Natural killer cell (primary cell): ENCODE measurements at regions not wholly inside any gene's neighbourhood (a gene's known extent, or its start where the extent isn't known, plus 50 kb on each side); places are given as distances from the start of the nearest gene placed in this dataset.
"Not testable (repeated sequence)": the region's sequence is repeated elsewhere in the genome, so short reads cannot be mapped to it uniquely, and the experiment has no call there.

Experiments
- ATAC-seq, 3 donors: fragments of 150-1000 bp in 2 of 3; fragments of 200-7000 bp in 1 of 3; cut with Tn5 transposase; 1 replicate in 1 of 3; 2 replicates in 2 of 3; pipeline ENCODE4 v1.10.0; 2021; ENCODE audit warnings: mild to moderate bottlenecking in 2 of 3, moderate library complexity in 2 of 3
- DNase-seq, 2 donors: peaks; one replicate each; pipeline versions ENCODE4 v3.0.0 to v3.0.0-alpha.2; 2013 to 2021; ENCODE audit warnings: mixed read lengths in 1 of 2
- H3K27ac ChIP-seq: one replicate; pipeline ENCODE4 v1.5.1; 2013; ENCODE audit warnings: mild to moderate bottlenecking, low read length
- H3K27me3 ChIP-seq: one replicate; pipeline ENCODE4 v1.6.1; 2013; ENCODE audit warnings: low read length; ENCODE audit not compliant: control insufficient read depth, insufficient read depth
- H3K36me3 ChIP-seq: one replicate; pipeline ENCODE4 v1.6.1; 2013; ENCODE audit warnings: low read length; ENCODE audit not compliant: control insufficient read depth, insufficient read depth
- H3K4me1 ChIP-seq: one replicate; pipeline ENCODE4 v1.6.1; 2013; ENCODE audit warnings: low read length; ENCODE audit not compliant: control insufficient read depth, insufficient read depth
- H3K4me3 ChIP-seq: one replicate; pipeline ENCODE4 v1.5.1; 2013; ENCODE audit warnings: low read length
- H3K9me3 ChIP-seq: one replicate; pipeline ENCODE4 v1.6.1; 2013; ENCODE audit warnings: low read length; ENCODE audit not compliant: control insufficient read depth, insufficient read depth
- H3K27ac Mint-ChIP-seq, 2 donors: one replicate each; pipeline ENCODE4 v1.8.0; 2022; ENCODE audit warnings: mild to moderate bottlenecking in 2 of 2, mixed read lengths in 2 of 2, moderate library complexity in 1 of 2
- H3K27me3 Mint-ChIP-seq, 2 donors: one replicate each; pipeline ENCODE4 v1.8.0; 2022; ENCODE audit warnings: low read depth in 2 of 2, mixed read lengths in 2 of 2
- H3K36me3 Mint-ChIP-seq: one replicate; pipeline ENCODE4 v1.8.0; 2022; ENCODE audit warnings: mixed read lengths
- H3K4me1 Mint-ChIP-seq, 2 donors: one replicate each; pipeline ENCODE4 v1.8.0; 2022; ENCODE audit warnings: mixed read lengths in 2 of 2
- H3K4me3 Mint-ChIP-seq: one replicate; pipeline ENCODE4 v1.8.0; 2022; ENCODE audit warnings: mild to moderate bottlenecking, moderate library complexity, mixed read lengths
- H3K9me3 Mint-ChIP-seq, 2 donors: one replicate each; pipeline ENCODE4 v1.8.0; 2022; ENCODE audit warnings: mixed read lengths in 2 of 2
- CTCF ChIP-seq: fragments of 200-600 bp; IDR thresholded peaks from one replicate; pipeline ENCODE4 v1.8.0; 2022; ENCODE audit warnings: antibody characterized with exemption
- WGBS: methylation state at CpG from one replicate; pipeline ENCODE4 v1.1.7; 2013; ENCODE audit warnings: missing lambda C conversion rate; ENCODE audit not compliant: insufficient coverage; 5-methylcytosine and 5-hydroxymethylcytosine counted together
- intact Hi-C: fragments of 100-400 bp; cut with micrococcal nuclease; formaldehyde crosslinking; loops from one replicate; pipeline ENCODE4 v1.14.2; 2022

GRCh38 chr16:82287937-82288336, 117.9 kb upstream of the MPHOSPH6 start:
- H3K4me3 Mint-ChIP-seq = no peak overlapping the region
- peaks cover 14 to 36% of the 10 kb centered on the region in 2 donors for H3K27me3 Mint-ChIP-seq
- H3K4me1 Mint-ChIP-seq = peaks cover 0 to 3% of the 10 kb centered on the region in 2 donors
- Histone ChIP-seq H3K36me3 (no peaks in the 10 kb centered on the region), H3K9me3 (no peaks in the 10 kb centered on the region), H3K4me1 (no peaks in the 10 kb centered on the region), H3K4me3 (no peak overlapping the region), H3K27me3 (no peaks in the 10 kb centered on the region), H3K27ac (no peak overlapping the region)
- WGBS = 87% methylated on average over 3 of the region's 3 CpGs
- intact Hi-C loops = no loop called here
- H3K36me3 Mint-ChIP-seq = no peaks in the 10 kb centered on the region
- ATAC-seq (no peak), DNase-seq (no peak)
- TF ChIP-seq CTCF = no peak
- H3K9me3 Mint-ChIP-seq = no peaks in the 10 kb centered on the region
- H3K27ac Mint-ChIP-seq = no peak overlapping the region

- H3K27ac ChIP-seq = no peak overlapping the region
- TF ChIP-seq CTCF = no peak
- Mint-ChIP-seq H3K27ac (no peak overlapping the region), H3K36me3 (no peaks in the 10 kb centered on the region), H3K27me3 (peaks cover 18 to 40% of the 10 kb centered on the region in 2 donors), H3K4me3 (no peak overlapping the region), H3K9me3 (no peaks in the 10 kb centered on the region), H3K4me1 (peaks cover 0 to 8% of the 10 kb centered on the region in 2 donors)
- DNase-seq = no peak
- no peaks in the 10 kb centered on the region for H3K36me3 ChIP-seq
- no peaks in the 10 kb centered on the region for H3K27me3 ChIP-seq
- intact Hi-C loops = no loop called here
- no peaks in the 10 kb centered on the region for H3K4me1 ChIP-seq
- H3K4me3 ChIP-seq = no peak overlapping the region
- ATAC-seq = no peak
- H3K9me3 ChIP-seq = no peaks in the 10 kb centered on the region
These were observed 112.6 kb upstream of the MPHOSPH6 start for GRCh38 chr16:82282662-82283061.

- Mint-ChIP-seq H3K9me3 (no peaks in the 10 kb centered on the region), H3K27me3 (peaks cover 14 to 40% of the 10 kb centered on the region in 2 donors), H3K4me3 (no peak overlapping the region), H3K4me1 (peaks cover 0 to 8% of the 10 kb centered on the region in 2 donors), H3K27ac (no peak overlapping the region), H3K36me3 (no peaks in the 10 kb centered on the region)
- H3K36me3 ChIP-seq = no peaks in the 10 kb centered on the region
- H3K4me1 ChIP-seq = no peaks in the 10 kb centered on the region
- 97% methylated on average over 2 of the region's 2 CpGs for WGBS
- no peaks in the 10 kb centered on the region for H3K9me3 ChIP-seq
- no peak overlapping the region for H3K27ac ChIP-seq
- H3K4me3 ChIP-seq = no peak overlapping the region
- ATAC-seq (no peak), DNase-seq (no peak)
- intact Hi-C loops = no loop called here
- no peak for TF ChIP-seq CTCF
- H3K27me3 ChIP-seq = no peaks in the 10 kb centered on the region
These were observed 111.5 kb upstream of the MPHOSPH6 start for GRCh38 chr16:82281544-82281943.

GRCh38 chr16:82280867-82281266, 110.8 kb upstream of the MPHOSPH6 start:
- Histone ChIP-seq H3K4me1 (no peaks in the 10 kb centered on the region), H3K9me3 (no peaks in the 10 kb centered on the region), H3K4me3 (no peak overlapping the region), H3K27me3 (no peaks in the 10 kb centered on the region), H3K36me3 (no peaks in the 10 kb centered on the region), H3K27ac (no peak overlapping the region)
- WGBS = 100% methylated on average over 1 of the region's 1 CpG
- ATAC-seq (no peak), DNase-seq (no peak)
- H3K36me3 Mint-ChIP-seq = no peaks in the 10 kb centered on the region
- no peak overlapping the region for H3K4me3 Mint-ChIP-seq
- H3K9me3 Mint-ChIP-seq = no peaks in the 10 kb centered on the region
- intact Hi-C loops = no loop called here
- H3K4me1 Mint-ChIP-seq = peaks cover 0 to 8% of the 10 kb centered on the region in 2 donors
- H3K27ac Mint-ChIP-seq = no peak overlapping the region
- TF ChIP-seq CTCF = no peak
- H3K27me3 Mint-ChIP-seq = peaks cover 14 to 36% of the 10 kb centered on the region in 2 donors

- intact Hi-C loops, H3K9me3 ChIP-seq, H3K4me1 ChIP-seq, H3K36me3 Mint-ChIP-seq, H3K9me3 Mint-ChIP-seq, H3K27ac Mint-ChIP-seq, H3K4me3 ChIP-seq, H3K27me3 ChIP-seq, DNase-seq, H3K36me3 ChIP-seq, H3K4me3 Mint-ChIP-seq, H3K4me1 Mint-ChIP-seq, ATAC-seq, H3K27ac ChIP-seq: not testable (repeated sequence)
- WGBS = 83% methylated on average over 3 of the region's 3 CpGs
- H3K27me3 Mint-ChIP-seq = peaks cover 9 to 35% of the 10 kb centered on the region in 2 donors
These were observed 105.3 kb upstream of the MPHOSPH6 start for GRCh38 chr16:82275349-82275748.
